NOMO-1 (cell line): ENCODE measurements at regions not wholly inside any gene's neighbourhood (a gene's known extent, or its start where the extent isn't known, plus 50 kb on each side); places are given as distances from the start of the nearest gene placed in this dataset.

ENCODE experiments used
- DNase-seq, 2 experiments: peaks; one replicate each; lab custom pipeline; 2025; ENCODE audit not compliant: unreplicated experiment in 2 of 2; lab: John Stamatoyannopoulos, UW

GRCh38 chr16:54632322-54633220, 298.1 kb upstream of the IRX5 start:
- no peak for DNase-seq

- DNase-seq: no peak
These were observed 298.9 kb upstream of the IRX5 start for GRCh38 chr16:54631782-54632181.

GRCh38 chr16:54630284-54630967, 300.2 kb upstream of the IRX5 start:
- no peak for DNase-seq

GRCh38 chr16:54628796-54629625, 301.7 kb upstream of the IRX5 start:
- DNase-seq: no peak

GRCh38 chr16:54627616-54628015, 303.0 kb upstream of the IRX5 start:
- no peak for DNase-seq

- DNase-seq: no peak
These were observed 307.0 kb upstream of the IRX5 start for GRCh38 chr16:54623636-54624035.

- DNase-seq: no peak
These were observed 310.5 kb upstream of the IRX5 start for GRCh38 chr16:54620197-54620596.

- DNase-seq: no peak
These were observed 314.1 kb upstream of the IRX5 start for GRCh38 chr16:54616610-54617009.

- DNase-seq: no peak
These were observed 319.0 kb upstream of the IRX3 start for GRCh38 chr16:54605536-54606066.

- DNase-seq: no peak
These were observed 316.1 kb upstream of the IRX3 start for GRCh38 chr16:54602666-54603065.

GRCh38 chr16:54597222-54597621, 310.6 kb upstream of the IRX3 start:
- no peak for DNase-seq

GRCh38 chr16:54595621-54596020, 309.0 kb upstream of the IRX3 start:
- no peak for DNase-seq

- no peak for DNase-seq
These were observed 308.2 kb upstream of the IRX3 start for GRCh38 chr16:54594601-54595391.

GRCh38 chr16:54591816-54592246, 305.2 kb upstream of the IRX3 start:
- no peak for DNase-seq

GRCh38 chr16:54590836-54591235, 304.2 kb upstream of the IRX3 start:
- DNase-seq: no peak

- no peak for DNase-seq
These were observed 302.7 kb upstream of the IRX3 start for GRCh38 chr16:54589326-54589725.

- DNase-seq: no peak
These were observed 301.4 kb upstream of the IRX3 start for GRCh38 chr16:54588026-54588425.

GRCh38 chr16:54587176-54587515, 300.6 kb upstream of the IRX3 start:
- no peak for DNase-seq

- no peak for DNase-seq
These were observed 300.0 kb upstream of the IRX3 start for GRCh38 chr16:54586474-54587175.

GRCh38 chr16:54585998-54586340, 299.4 kb upstream of the IRX3 start:
- no peak for DNase-seq
